ENCODE measurements at regions not wholly inside any gene's neighbourhood (a gene's known extent, or its start where the extent isn't known, plus 50 kb on each side); places are given as distances from the start of the nearest gene placed in this dataset.

DNA sequence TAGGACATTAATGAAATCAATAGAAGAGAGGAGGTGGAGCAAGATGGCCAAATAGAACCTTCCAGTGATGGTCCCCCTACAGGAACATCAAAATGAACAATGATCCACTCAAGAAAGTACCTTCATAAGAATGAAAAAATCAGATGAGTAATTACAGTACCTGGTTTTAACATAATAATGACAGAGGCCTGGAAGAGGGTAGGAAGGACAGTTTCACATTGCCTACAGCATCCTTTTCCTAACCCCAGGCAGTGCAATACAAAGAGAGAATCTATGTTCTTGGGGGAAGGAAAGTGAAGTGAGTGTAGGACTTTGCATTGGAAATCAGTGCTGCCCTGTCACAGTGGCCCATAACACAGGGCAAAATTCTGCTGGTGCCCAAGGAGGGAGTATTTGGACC is 81.2 kb upstream of the SPTLC1 start:
- TF ChIP-seq POLR2A (IDR thresholded peaks at IDR 0.05; ENCODE audit: low read depth, low read length) (no peak), POLR2AphosphoS5 (IDR thresholded peaks at IDR 0.05; ENCODE audit: low read depth, low read length) (no peak)
